Forelimb muscle (tissue), 1 donor: ENCODE measurements at regions not wholly inside any gene's neighbourhood (a gene's known extent, or its start where the extent isn't known, plus 50 kb on each side); places are given as distances from the start of the nearest gene placed in this dataset.

ENCODE experiments used
- DNase-seq: peaks from one replicate; pipeline ENCODE4 v3.0.0-alpha.2; 2013; ENCODE audit warnings: low read depth

GRCh38 chr11:70570693-70571395, 172.5 kb downstream of the CTTN start:
- DNase-seq, result no peak

- DNase-seq, result no peak
Measured at GRCh38 chr11:70572974-70573260, 174.6 kb downstream of the CTTN start.

- no peak for DNase-seq
Measured at GRCh38 chr11:70573701-70574151, 175.4 kb downstream of the CTTN start.

GRCh38 chr11:70574725-70575347, 176.5 kb downstream of the CTTN start:
- no peak for DNase-seq

GRCh38 chr11:70575396-70576060, 177.2 kb downstream of the CTTN start:
- DNase-seq, result no peak

- DNase-seq, result no peak
Measured at GRCh38 chr11:70577258-70577603, 178.9 kb downstream of the CTTN start.

- DNase-seq, result no peak
Measured at GRCh38 chr11:70577948-70578347, 179.6 kb downstream of the CTTN start.

- DNase-seq, result no peak
Measured at GRCh38 chr11:70578371-70578770, 180.0 kb downstream of the CTTN start.

GRCh38 chr11:70578831-70579230, 180.5 kb downstream of the CTTN start:
- no peak for DNase-seq

GRCh38 chr11:70579316-70579955, 181.1 kb downstream of the CTTN start:
- DNase-seq, result no peak

- DNase-seq, result no peak
Measured at GRCh38 chr11:70580036-70580805, 181.9 kb downstream of the CTTN start.

- DNase-seq, result no peak
Measured at GRCh38 chr11:70581991-70582885, 183.9 kb downstream of the CTTN start.

GRCh38 chr11:70582886-70583641, 184.7 kb downstream of the CTTN start:
- DNase-seq, result no peak

- no peak for DNase-seq
Measured at GRCh38 chr11:70583781-70584218, 185.5 kb downstream of the CTTN start.

GRCh38 chr11:70584498-70585235, 186.3 kb downstream of the CTTN start:
- DNase-seq, result no peak

- DNase-seq, result no peak
Measured at GRCh38 chr11:70585236-70585545, 186.9 kb downstream of the CTTN start.

- no peak for DNase-seq
Measured at GRCh38 chr11:70586261-70587074, 188.1 kb downstream of the CTTN start.

GRCh38 chr11:70587075-70587389, 188.7 kb downstream of the CTTN start:
- no peak for DNase-seq
